CD4-positive, alpha-beta memory T cell (primary cell): ENCODE measurements at regions not wholly inside any gene's neighbourhood (a gene's known extent, or its start where the extent isn't known, plus 50 kb on each side); places are given as distances from the start of the nearest gene placed in this dataset.

ENCODE experiments used
- CTCF ChIA-PET: fragments of 350-600 bp; sonication (Branson Sonifier 250); formaldehyde crosslinking; loops from one replicate; lab custom pipeline; 2021; ENCODE audit warnings: inconsistent platforms; ENCODE audit not compliant: partially characterized antibody; lab: Charles Lee
- POLR2A ChIA-PET: fragments of 350-600 bp; sonication (Branson Sonifier 250); formaldehyde crosslinking; loops from one replicate; lab custom pipeline; 2021; ENCODE audit not compliant: partially characterized antibody; lab: Charles Lee
- DNase-seq, 5 donors: peaks; one replicate each; pipeline versions ENCODE4 v3.0.0 to v3.0.0-alpha.2; 2020 to 2022; ENCODE audit warnings: mixed read lengths in 1 of 5
- H3K27ac ChIP-seq: one replicate; pipeline ENCODE4 v1.7.0; 2013; ENCODE audit warnings: low read depth, low read length
- H3K27me3 ChIP-seq: 2 replicates; pipeline ENCODE4 v1.7.0; 2013; ENCODE audit warnings: mild to moderate bottlenecking, low read length, moderate library complexity; ENCODE audit not compliant: insufficient read depth
- H3K36me3 ChIP-seq: 2 replicates; pipeline ENCODE4 v1.7.0; 2013; ENCODE audit warnings: mild to moderate bottlenecking, low read length, moderate library complexity; ENCODE audit not compliant: insufficient read depth
- H3K4me1 ChIP-seq: 2 replicates; pipeline ENCODE4 v1.7.0; 2013; ENCODE audit warnings: mild to moderate bottlenecking, low read length, moderate library complexity; ENCODE audit not compliant: insufficient read depth
- H3K4me3 ChIP-seq, 2 donors: one replicate each; pipeline ENCODE4 v1.7.0; 2013; ENCODE audit warnings: low read length in 2 of 2, mild to moderate bottlenecking in 1 of 2
- H3K9me3 ChIP-seq, 2 donors: one replicate each; pipeline ENCODE4 v1.7.0; 2013; ENCODE audit warnings: low read length in 2 of 2, control low read depth in 1 of 2; ENCODE audit not compliant: control insufficient read depth in 1 of 2
- H3K27ac Mint-ChIP-seq, 7 donors: one replicate each; pipeline ENCODE4 v1.8.0; 2020 to 2021; ENCODE audit warnings: mixed read lengths in 7 of 7, mild to moderate bottlenecking in 6 of 7, inconsistent platforms in 3 of 7, moderate library complexity in 3 of 7
- H3K27me3 Mint-ChIP-seq, 2 donors: one replicate each; pipeline ENCODE4 v1.8.0; 2020 to 2021; ENCODE audit warnings: mixed read lengths in 2 of 2
- H3K36me3 Mint-ChIP-seq, 2 donors: one replicate each; pipeline ENCODE4 v1.8.0; 2020 to 2021; ENCODE audit warnings: mixed read lengths in 2 of 2, inconsistent platforms in 1 of 2, mild to moderate bottlenecking in 1 of 2
- H3K4me1 Mint-ChIP-seq, 4 donors: one replicate each; pipeline ENCODE4 v1.8.0; 2020 to 2021; ENCODE audit warnings: mixed read lengths in 4 of 4, mild to moderate bottlenecking in 1 of 4
- H3K4me3 Mint-ChIP-seq, 8 donors: one replicate each; pipeline ENCODE4 v1.8.0; 2020 to 2021; ENCODE audit warnings: mixed read lengths in 8 of 8, mild to moderate bottlenecking in 7 of 8, moderate library complexity in 6 of 8, inconsistent platforms in 3 of 8
- H3K9me3 Mint-ChIP-seq, 8 donors: one replicate each; pipeline ENCODE4 v1.8.0; 2020 to 2021; ENCODE audit warnings: mixed read lengths in 8 of 8, mild to moderate bottlenecking in 5 of 8, inconsistent platforms in 3 of 8, moderate library complexity in 1 of 8
- intact Hi-C: fragments of 100-400 bp; cut with micrococcal nuclease; formaldehyde crosslinking; loops from one replicate; pipeline ENCODE4 v1.15.1; 2023

GRCh38 chr3:118059096-118059495 is 975.5 kb downstream of the IGSF11 start:
- Mint-ChIP-seq H3K4me3 (no peak overlapping the region), H3K27me3 (no peaks in the 10 kb centered on the region), H3K27ac (no peak overlapping the region), H3K36me3 (no peaks in the 10 kb centered on the region), H3K9me3 (peaks cover 0 to 12% (median 1%) of the 10 kb centered on the region in 8 donors), H3K4me1 (peaks cover 0 to 1% (median 0%) of the 10 kb centered on the region in 4 donors)
- Histone ChIP-seq H3K27me3 (no peaks in the 10 kb centered on the region), H3K4me1 (no peaks in the 10 kb centered on the region), H3K27ac (no peak overlapping the region), H3K4me3 (no peak overlapping the region), H3K36me3 (no peaks in the 10 kb centered on the region), H3K9me3 (no peaks in the 10 kb centered on the region)
- no peak for DNase-seq
- POLR2A ChIA-PET, result no interaction called here
- CTCF ChIA-PET, result no interaction called here
- intact Hi-C loops, result no loop called here

GRCh38 chr3:118067439-118067838 is 967.2 kb downstream of the IGSF11 start:
- H3K4me3 Mint-ChIP-seq, result no peak overlapping the region
- no peaks in the 10 kb centered on the region for H3K36me3 ChIP-seq
- H3K4me1 Mint-ChIP-seq, result no peaks in the 10 kb centered on the region
- no peak overlapping the region for H3K27ac Mint-ChIP-seq
- no peaks in the 10 kb centered on the region for H3K4me1 ChIP-seq
- peaks cover 2 to 17% (median 5%) of the 10 kb centered on the region in 8 donors for H3K9me3 Mint-ChIP-seq
- no peaks in the 10 kb centered on the region for H3K36me3 Mint-ChIP-seq
- no peak overlapping the region for H3K4me3 ChIP-seq
- no peak overlapping the region for H3K27ac ChIP-seq
- ChIA-PET CTCF (no interaction called here), POLR2A (no interaction called here)
- H3K27me3 Mint-ChIP-seq, result no peaks in the 10 kb centered on the region
- H3K9me3 ChIP-seq, result no peaks in the 10 kb centered on the region
- intact Hi-C loops, result no loop called here
- H3K27me3 ChIP-seq, result no peaks in the 10 kb centered on the region
- no peak for DNase-seq

GRCh38 chr3:118075873-118076272 is 958.8 kb downstream of the IGSF11 start:
- POLR2A ChIA-PET, result no interaction called here
- no peaks in the 10 kb centered on the region for H3K36me3 ChIP-seq
- no peak overlapping the region for H3K27ac ChIP-seq
- H3K4me3 ChIP-seq, result no peak overlapping the region
- Mint-ChIP-seq H3K27me3 (no peaks in the 10 kb centered on the region), H3K27ac (no peak overlapping the region), H3K36me3 (no peaks in the 10 kb centered on the region), H3K4me3 (no peak overlapping the region), H3K4me1 (no peaks in the 10 kb centered on the region), H3K9me3 (peaks cover 2 to 26% (median 11%) of the 10 kb centered on the region in 8 donors)
- no peaks in the 10 kb centered on the region for H3K4me1 ChIP-seq
- no peaks in the 10 kb centered on the region for H3K27me3 ChIP-seq
- no peaks in the 10 kb centered on the region for H3K9me3 ChIP-seq
- DNase-seq, result no peak
- intact Hi-C loops, result no loop called here
- CTCF ChIA-PET, result no interaction called here

- Histone ChIP-seq H3K4me3 (no peak overlapping the region), H3K36me3 (no peaks in the 10 kb centered on the region), H3K27me3 (no peaks in the 10 kb centered on the region), H3K27ac (no peak overlapping the region), H3K9me3 (no peaks in the 10 kb centered on the region), H3K4me1 (no peaks in the 10 kb centered on the region)
- H3K27me3 Mint-ChIP-seq, result no peaks in the 10 kb centered on the region
- no peak overlapping the region for H3K27ac Mint-ChIP-seq
- no peaks in the 10 kb centered on the region for H3K4me1 Mint-ChIP-seq
- ChIA-PET CTCF (no interaction called here), POLR2A (no interaction called here)
- peaks cover 4 to 24% (median 8%) of the 10 kb centered on the region in 8 donors for H3K9me3 Mint-ChIP-seq
- no peaks in the 10 kb centered on the region for H3K36me3 Mint-ChIP-seq
- intact Hi-C loops, result no loop called here
- DNase-seq, result no peak
- H3K4me3 Mint-ChIP-seq, result no peak overlapping the region
Measured at GRCh38 chr3:118077332-118077731, 957.3 kb downstream of the IGSF11 start.

- no peaks in the 10 kb centered on the region for H3K9me3 ChIP-seq
- no peak for DNase-seq
- H3K36me3 Mint-ChIP-seq, result no peaks in the 10 kb centered on the region
- no peaks in the 10 kb centered on the region for H3K4me1 Mint-ChIP-seq
- H3K27ac ChIP-seq, result no peak overlapping the region
- no peaks in the 10 kb centered on the region for H3K36me3 ChIP-seq
- POLR2A ChIA-PET, result no interaction called here
- peaks cover 1 to 13% (median 4%) of the 10 kb centered on the region in 8 donors for H3K9me3 Mint-ChIP-seq
- intact Hi-C loops, result no loop called here
- H3K4me3 ChIP-seq, result no peak overlapping the region
- CTCF ChIA-PET, result no interaction called here
- no peak overlapping the region for H3K4me3 Mint-ChIP-seq
- no peaks in the 10 kb centered on the region for H3K27me3 ChIP-seq
- H3K27ac Mint-ChIP-seq, result no peak overlapping the region
- H3K4me1 ChIP-seq, result no peaks in the 10 kb centered on the region
- H3K27me3 Mint-ChIP-seq, result no peaks in the 10 kb centered on the region
Measured at GRCh38 chr3:118080889-118081288, 953.8 kb downstream of the IGSF11 start.

- Mint-ChIP-seq H3K9me3 (peaks cover 0 to 22% (median 14%) of the 10 kb centered on the region in 8 donors), H3K36me3 (no peaks in the 10 kb centered on the region), H3K4me1 (no peaks in the 10 kb centered on the region), H3K27ac (no peak overlapping the region), H3K27me3 (no peaks in the 10 kb centered on the region), H3K4me3 (no peak overlapping the region)
- Histone ChIP-seq H3K4me3 (no peak overlapping the region), H3K9me3 (no peaks in the 10 kb centered on the region), H3K36me3 (no peaks in the 10 kb centered on the region), H3K27me3 (no peaks in the 10 kb centered on the region), H3K4me1 (no peaks in the 10 kb centered on the region), H3K27ac (no peak overlapping the region)
- CTCF ChIA-PET, result no interaction called here
- intact Hi-C loops, result no loop called here
- no peak for DNase-seq
- POLR2A ChIA-PET, result no interaction called here
Measured at GRCh38 chr3:118088696-118089095, 946.0 kb downstream of the IGSF11 start.

GRCh38 chr3:118089563-118089962 is 945.1 kb downstream of the IGSF11 start:
- Mint-ChIP-seq H3K27ac (no peak overlapping the region), H3K27me3 (no peaks in the 10 kb centered on the region), H3K36me3 (no peaks in the 10 kb centered on the region), H3K4me3 (no peak overlapping the region), H3K4me1 (no peaks in the 10 kb centered on the region), H3K9me3 (peaks cover 0 to 29% (median 19%) of the 10 kb centered on the region in 8 donors)
- no peaks in the 10 kb centered on the region for H3K27me3 ChIP-seq
- H3K4me1 ChIP-seq, result no peaks in the 10 kb centered on the region
- POLR2A ChIA-PET, result no interaction called here
- H3K36me3 ChIP-seq, result no peaks in the 10 kb centered on the region
- intact Hi-C loops, result no loop called here
- CTCF ChIA-PET, result no interaction called here
- no peak overlapping the region for H3K4me3 ChIP-seq
- no peaks in the 10 kb centered on the region for H3K9me3 ChIP-seq
- no peak overlapping the region for H3K27ac ChIP-seq
- no peak for DNase-seq

- no peaks in the 10 kb centered on the region for H3K27me3 Mint-ChIP-seq
- H3K36me3 ChIP-seq, result no peaks in the 10 kb centered on the region
- no peaks in the 10 kb centered on the region for H3K4me1 ChIP-seq
- H3K27me3 ChIP-seq, result no peaks in the 10 kb centered on the region
- POLR2A ChIA-PET, result no interaction called here
- no peak overlapping the region for H3K27ac Mint-ChIP-seq
- intact Hi-C loops, result no loop called here
- peaks cover 2 to 30% (median 20%) of the 10 kb centered on the region in 8 donors for H3K9me3 Mint-ChIP-seq
- peak overlapping the region in 1 of 8 donors; percentile 43 for H3K4me3 Mint-ChIP-seq
- CTCF ChIA-PET, result no interaction called here
- H3K36me3 Mint-ChIP-seq, result no peaks in the 10 kb centered on the region
- no peak overlapping the region for H3K27ac ChIP-seq
- DNase-seq, result no peak
- H3K9me3 ChIP-seq, result no peaks in the 10 kb centered on the region
- no peak overlapping the region for H3K4me3 ChIP-seq
- H3K4me1 Mint-ChIP-seq, result no peaks in the 10 kb centered on the region
Measured at GRCh38 chr3:118097226-118097625, 937.4 kb downstream of the IGSF11 start.
